ENCODE measurements at regions not wholly inside any gene's neighbourhood (a gene's known extent, or its start where the extent isn't known, plus 50 kb on each side); places are given as distances from the start of the nearest gene placed in this dataset.

- TF ChIP-seq POLR2A (IDR thresholded peaks at IDR 0.05) = no peak
- TF ChIP-seq, protein P1, sequence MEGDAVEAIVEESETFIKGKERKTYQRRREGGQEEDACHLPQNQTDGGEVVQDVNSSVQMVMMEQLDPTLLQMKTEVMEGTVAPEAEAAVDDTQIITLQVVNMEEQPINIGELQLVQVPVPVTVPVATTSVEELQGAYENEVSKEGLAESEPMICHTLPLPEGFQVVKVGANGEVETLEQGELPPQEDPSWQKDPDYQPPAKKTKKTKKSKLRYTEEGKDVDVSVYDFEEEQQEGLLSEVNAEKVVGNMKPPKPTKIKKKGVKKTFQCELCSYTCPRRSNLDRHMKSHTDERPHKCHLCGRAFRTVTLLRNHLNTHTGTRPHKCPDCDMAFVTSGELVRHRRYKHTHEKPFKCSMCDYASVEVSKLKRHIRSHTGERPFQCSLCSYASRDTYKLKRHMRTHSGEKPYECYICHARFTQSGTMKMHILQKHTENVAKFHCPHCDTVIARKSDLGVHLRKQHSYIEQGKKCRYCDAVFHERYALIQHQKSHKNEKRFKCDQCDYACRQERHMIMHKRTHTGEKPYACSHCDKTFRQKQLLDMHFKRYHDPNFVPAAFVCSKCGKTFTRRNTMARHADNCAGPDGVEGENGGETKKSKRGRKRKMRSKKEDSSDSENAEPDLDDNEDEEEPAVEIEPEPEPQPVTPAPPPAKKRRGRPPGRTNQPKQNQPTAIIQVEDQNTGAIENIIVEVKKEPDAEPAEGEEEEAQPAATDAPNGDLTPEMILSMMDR (IDR thresholded peaks at IDR 0.05 in 8 of 11, conservative IDR thresholded peaks at IDR 0.05 in 3 of 11) = no peak
Observed at GRCh38 chr4:181438641-181439040, 804.6 kb upstream of the TENM3 start.
